Choroid plexus epithelial cell (primary cell): ENCODE measurements at regions not wholly inside any gene's neighbourhood (a gene's known extent, or its start where the extent isn't known, plus 50 kb on each side); places are given as distances from the start of the nearest gene placed in this dataset.
"Not testable (repeated sequence)": the region's sequence is repeated elsewhere in the genome, so short reads cannot be mapped to it uniquely, and the experiment has no call there.

Source experiments
- DNase-seq: peaks from one replicate; pipeline ENCODE4 v3.0.0-alpha.2; 2010; ENCODE audit warnings: low read depth
- H3K4me3 ChIP-seq: 2 replicates; pipeline ENCODE4 v1.5.1; 2011; ENCODE audit warnings: low read depth, mild to moderate bottlenecking, control low read depth, low read length, moderate library complexity
- TF ChIP-seq, protein P1 (sequence below): conservative IDR thresholded peaks from 2 replicates; pipeline ENCODE4 v1.5.1; 2011; ENCODE audit warnings: low read depth, mild to moderate bottlenecking, control low read depth, inconsistent platforms, low read length, moderate library complexity

DNA sequence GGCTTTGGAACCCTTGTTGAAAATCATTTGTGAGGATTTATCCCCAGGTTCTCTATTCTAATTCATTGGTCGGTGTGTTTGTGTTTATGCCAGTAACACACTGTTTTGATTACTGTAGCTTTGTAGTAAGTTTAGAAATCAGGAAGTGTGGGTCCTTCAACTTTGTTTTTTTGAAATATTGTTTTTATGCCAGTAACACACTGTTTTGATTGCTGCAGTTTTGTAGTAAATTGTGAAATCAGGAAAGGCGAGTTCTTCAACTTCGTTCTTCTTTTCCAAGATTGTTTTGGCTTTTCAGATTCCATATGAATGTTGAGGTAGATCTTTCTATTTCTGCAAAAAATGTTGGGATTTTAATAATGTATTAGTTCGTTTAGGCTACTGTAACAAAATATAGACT is 314.6 kb downstream of the RPLP1 start:
- no peak overlapping the region for H3K4me3 ChIP-seq
- DNase-seq: no peak
- TF ChIP-seq, protein P1, sequence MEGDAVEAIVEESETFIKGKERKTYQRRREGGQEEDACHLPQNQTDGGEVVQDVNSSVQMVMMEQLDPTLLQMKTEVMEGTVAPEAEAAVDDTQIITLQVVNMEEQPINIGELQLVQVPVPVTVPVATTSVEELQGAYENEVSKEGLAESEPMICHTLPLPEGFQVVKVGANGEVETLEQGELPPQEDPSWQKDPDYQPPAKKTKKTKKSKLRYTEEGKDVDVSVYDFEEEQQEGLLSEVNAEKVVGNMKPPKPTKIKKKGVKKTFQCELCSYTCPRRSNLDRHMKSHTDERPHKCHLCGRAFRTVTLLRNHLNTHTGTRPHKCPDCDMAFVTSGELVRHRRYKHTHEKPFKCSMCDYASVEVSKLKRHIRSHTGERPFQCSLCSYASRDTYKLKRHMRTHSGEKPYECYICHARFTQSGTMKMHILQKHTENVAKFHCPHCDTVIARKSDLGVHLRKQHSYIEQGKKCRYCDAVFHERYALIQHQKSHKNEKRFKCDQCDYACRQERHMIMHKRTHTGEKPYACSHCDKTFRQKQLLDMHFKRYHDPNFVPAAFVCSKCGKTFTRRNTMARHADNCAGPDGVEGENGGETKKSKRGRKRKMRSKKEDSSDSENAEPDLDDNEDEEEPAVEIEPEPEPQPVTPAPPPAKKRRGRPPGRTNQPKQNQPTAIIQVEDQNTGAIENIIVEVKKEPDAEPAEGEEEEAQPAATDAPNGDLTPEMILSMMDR: no peak

DNA sequence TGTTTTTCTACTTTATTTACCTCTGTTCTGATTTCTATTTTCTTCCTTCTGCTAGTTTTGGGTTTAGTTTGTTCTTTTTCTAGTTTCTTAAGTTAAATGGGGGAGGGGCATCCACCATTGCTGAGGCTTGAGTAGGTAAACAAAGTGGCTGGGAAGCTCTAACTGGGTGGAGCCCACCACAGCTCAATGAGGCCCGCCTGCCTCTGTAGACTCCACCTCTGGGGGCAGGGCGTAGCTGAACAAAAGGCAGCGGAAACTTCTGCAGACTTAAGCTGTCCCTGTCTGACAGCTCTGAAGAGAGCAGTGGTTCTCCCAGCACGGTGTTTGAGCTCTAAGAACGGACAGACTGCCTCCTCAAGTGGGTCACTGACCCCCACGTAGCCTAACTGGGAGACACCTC is 316.7 kb downstream of the RPLP1 start:
- H3K4me3 ChIP-seq, DNase-seq: not testable (repeated sequence)

DNA sequence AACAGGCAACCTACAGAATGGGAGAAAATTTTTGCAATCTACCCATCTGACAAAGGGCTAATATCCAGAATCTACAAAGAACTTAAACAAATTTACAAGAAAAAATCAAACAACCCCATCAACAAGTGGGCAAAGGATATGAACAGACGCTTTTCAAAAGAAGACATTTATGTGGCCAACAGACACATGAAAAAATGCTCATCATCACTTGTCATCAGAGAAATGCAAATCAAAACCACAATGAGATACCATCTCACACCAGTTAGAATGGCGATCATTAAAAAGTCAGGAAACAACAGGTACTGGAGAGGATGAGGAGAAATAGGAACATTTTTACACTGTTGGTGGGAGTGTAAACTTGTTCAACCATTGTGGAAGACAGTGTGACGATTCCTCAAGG is 321.6 kb downstream of the RPLP1 start:
- not testable (repeated sequence) for H3K4me3 ChIP-seq, DNase-seq

DNA sequence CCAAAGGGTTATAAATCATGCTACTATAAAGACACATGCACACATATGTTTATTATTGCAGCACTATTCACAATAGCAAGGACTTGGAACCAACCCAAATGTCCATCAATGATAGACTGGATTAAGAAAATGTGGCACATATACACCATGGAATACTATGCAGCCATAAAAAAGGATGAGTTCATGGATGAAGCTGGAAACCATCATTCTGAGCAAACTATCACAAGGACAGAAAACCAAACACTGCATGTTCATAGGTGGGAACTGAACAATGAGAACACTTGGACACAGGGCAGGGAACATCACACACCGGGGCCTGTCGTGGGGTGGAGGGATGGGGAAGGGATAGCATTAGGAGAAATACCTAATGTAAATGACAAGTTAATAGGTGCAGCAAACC is 322.1 kb downstream of the RPLP1 start:
- H3K4me3 ChIP-seq, DNase-seq: not testable (repeated sequence)

DNA sequence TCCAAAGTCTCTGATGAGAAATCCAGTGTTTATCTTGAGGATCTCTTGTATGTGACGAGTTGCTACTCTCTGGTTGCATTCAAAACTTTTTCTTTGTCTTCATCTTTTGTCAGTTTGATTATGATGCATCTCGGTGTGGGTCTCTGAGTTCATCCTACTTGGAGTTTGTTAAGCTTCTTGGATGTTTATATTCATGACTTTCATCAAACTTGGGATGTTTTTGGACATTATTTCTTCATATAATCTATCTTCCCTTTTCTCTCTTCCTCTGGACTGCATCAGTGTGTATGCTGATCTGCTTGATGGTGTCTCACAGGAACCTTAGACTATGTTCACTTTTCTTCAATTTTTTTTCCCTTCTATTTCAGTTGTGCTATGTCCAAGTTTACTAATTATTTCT is 320.4 kb downstream of the TLE3 start:
- TF ChIP-seq, protein P1: no peak
- DNase-seq: no peak
- H3K4me3 ChIP-seq: no peak overlapping the region

DNA sequence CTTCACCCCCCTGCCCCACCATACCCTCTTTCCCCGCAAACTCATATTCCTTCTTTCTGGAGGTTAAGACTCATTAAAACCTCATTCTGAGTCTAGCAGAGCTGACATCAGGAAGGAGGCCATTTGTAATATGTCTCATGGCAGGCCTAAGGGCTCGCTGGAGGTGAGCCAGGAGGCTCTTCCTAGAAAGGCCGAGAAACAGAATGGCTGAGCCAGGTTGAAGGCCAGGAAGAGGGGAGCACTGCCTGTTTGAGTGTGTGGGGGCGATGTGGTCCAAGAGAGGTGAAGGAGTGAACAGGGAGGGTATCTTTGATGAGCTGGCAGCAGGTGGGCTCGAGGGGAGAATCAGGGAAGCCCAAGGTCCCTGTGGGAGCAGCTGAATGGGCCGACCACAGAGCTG is 317.3 kb downstream of the TLE3 start:
- DNase-seq: no peak
- TF ChIP-seq, protein P1: no peak
- no peak overlapping the region for H3K4me3 ChIP-seq

DNA sequence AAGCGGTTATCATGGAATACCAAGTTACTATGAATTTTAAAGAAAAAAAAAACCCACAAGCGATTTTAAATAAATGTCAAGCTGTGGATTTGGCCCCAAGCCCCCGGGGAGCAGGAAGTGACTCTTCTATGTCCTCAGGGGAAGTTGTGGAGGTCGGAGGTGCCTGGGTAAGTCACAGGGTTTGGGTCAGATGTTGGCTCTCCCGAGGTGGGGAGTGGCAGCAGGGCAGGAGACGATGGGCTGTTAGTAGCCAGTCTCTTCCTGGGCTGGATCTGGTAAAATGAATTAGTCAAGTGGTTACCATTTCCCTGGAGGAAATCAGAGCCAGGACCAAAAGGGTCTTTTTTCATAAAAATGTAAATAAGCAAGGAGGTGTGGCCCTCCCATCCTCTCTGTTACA is 316.7 kb downstream of the TLE3 start:
- DNase-seq: no peak
- H3K4me3 ChIP-seq: no peak overlapping the region
- TF ChIP-seq, protein P1: no peak

DNA sequence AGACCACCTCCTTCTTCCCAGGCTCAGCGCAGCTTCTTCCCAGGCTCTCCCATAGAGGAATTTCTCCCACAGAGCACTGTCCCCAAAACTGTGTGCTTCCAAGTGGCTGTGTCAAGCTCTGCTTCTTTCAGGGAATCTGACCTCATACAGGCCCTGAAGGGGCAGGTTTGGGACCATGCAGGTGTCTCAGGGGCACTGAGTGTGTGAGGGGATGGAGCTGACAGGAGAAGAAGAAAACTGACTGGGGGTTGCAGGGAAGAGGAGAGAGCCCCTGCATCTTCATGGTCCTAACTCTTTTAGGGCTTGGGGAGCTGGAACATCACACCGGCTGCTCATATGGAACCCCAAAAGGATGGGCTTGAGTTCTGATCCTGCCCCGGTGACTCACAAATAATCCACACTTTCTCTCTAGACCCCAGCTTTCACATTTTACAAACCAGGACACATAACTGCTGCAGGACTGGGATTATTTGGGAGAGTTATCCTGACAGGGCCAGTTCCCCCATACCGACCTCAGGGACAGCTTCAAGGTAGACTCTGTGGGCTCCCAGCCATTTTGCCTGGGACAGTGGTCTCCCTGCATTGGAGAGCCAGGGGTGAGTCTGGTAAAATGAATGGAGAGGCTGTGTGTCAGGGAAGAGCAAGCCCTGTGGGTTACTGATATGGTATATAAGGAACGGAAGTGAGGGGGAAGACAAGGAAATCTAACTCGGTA is 316.1 kb downstream of the TLE3 start:
- TF ChIP-seq, protein P1: no peak
- no peak overlapping the region for H3K4me3 ChIP-seq
- no peak for DNase-seq
